Lung (tissue), 11 donors: ENCODE measurements at regions not wholly inside any gene's neighbourhood (a gene's known extent, or its start where the extent isn't known, plus 50 kb on each side); places are given as distances from the start of the nearest gene placed in this dataset.
"Not testable (repeated sequence)": the region's sequence is repeated elsewhere in the genome, so short reads cannot be mapped to it uniquely, and the experiment has no call there.

Experiments
- ATAC-seq: fragments of 200-7000 bp; cut with Tn5 transposase; one replicate; pipeline ENCODE4 v1.9.1; 2020; ENCODE audit warnings: moderate number of reproducible peaks; ENCODE audit not compliant: insufficient read depth, low FRiP score
- DNase-seq, 3 donors: peaks; one replicate each; pipeline ENCODE4 v3.0.0-alpha.2; 2013 to 2017
- H3K27ac ChIP-seq, 2 donors: one replicate each; pipeline ENCODE4 v1.5.1; 2013; ENCODE audit warnings: mild to moderate bottlenecking in 2 of 2, moderate library complexity in 2 of 2, control low read depth in 1 of 2, inconsistent platforms in 1 of 2, low read depth in 1 of 2, low read length in 1 of 2
- H3K27me3 ChIP-seq, 3 donors: one replicate each; pipeline ENCODE4 v1.5.1; 2013; ENCODE audit warnings: low read length in 2 of 3; ENCODE audit not compliant: control insufficient read depth in 3 of 3, insufficient read depth in 3 of 3
- H3K36me3 ChIP-seq, 4 donors: one replicate each; pipeline ENCODE4 v1.5.1; 2013; ENCODE audit warnings: low read length in 4 of 4, mild to moderate bottlenecking in 1 of 4, moderate library complexity in 1 of 4; ENCODE audit not compliant: control insufficient read depth in 4 of 4, insufficient read depth in 4 of 4
- H3K4me1 ChIP-seq, 5 donors: one replicate each; pipeline ENCODE4 v1.5.1; 2013; ENCODE audit warnings: low read length in 5 of 5, mild to moderate bottlenecking in 2 of 5, moderate library complexity in 1 of 5; ENCODE audit not compliant: control insufficient read depth in 5 of 5, insufficient read depth in 5 of 5
- H3K4me3 ChIP-seq: one replicate; pipeline ENCODE4 v1.5.1; 2013; ENCODE audit warnings: mild to moderate bottlenecking, control low read depth, moderate library complexity
- H3K9ac ChIP-seq, 2 donors: one replicate each; pipeline ENCODE4 v1.5.1; 2013; ENCODE audit warnings: low read length in 2 of 2, control low read depth in 1 of 2; ENCODE audit not compliant: insufficient read depth in 1 of 2
- H3K9me3 ChIP-seq, 4 donors: one replicate each; pipeline ENCODE4 v1.5.1; 2013; ENCODE audit warnings: low read length in 3 of 4, mild to moderate bottlenecking in 1 of 4, moderate library complexity in 1 of 4; ENCODE audit not compliant: control insufficient read depth in 4 of 4, insufficient read depth in 3 of 4
- CTCF ChIP-seq: IDR thresholded peaks from 2 replicates; pipeline ENCODE4 v1.5.1; 2012; ENCODE audit warnings: mild to moderate bottlenecking; ENCODE audit errors: control extremely low read depth, extremely low read depth
- whole genome bisulfite sequencing, 2 donors: extraction: QIAGEN DNeasy Blood & Tissue Kit; methylation state at CpG; one replicate each; pipeline ENCODE4 v1.1.7; 2013; 5-methylcytosine and 5-hydroxymethylcytosine counted together
- donor health status: control.
- donor health status: control.
- donor health status: Bipolar disorder and iron deficiency.
- donor health status: healthy.
- donor health status: DM: yes; HTN: yes; CAD: no.

- H3K27me3 ChIP-seq, result no peaks in the 10 kb centered on the region
- no peak overlapping the region for H3K27ac ChIP-seq
- DNase-seq (no peak), ATAC-seq (no peak)
- no peak overlapping the region for H3K4me3 ChIP-seq
- H3K4me1 ChIP-seq, result peaks cover 0 to 3% (median 0%) of the 10 kb centered on the region in 5 donors
- no peaks in the 10 kb centered on the region for H3K9me3 ChIP-seq
- H3K9ac ChIP-seq, result no peak overlapping the region
- no peaks in the 10 kb centered on the region for H3K36me3 ChIP-seq
- WGBS, 2 donors, result 78 to 81% methylated on average over 4 of the region's 4 CpGs
- TF ChIP-seq CTCF, result no peak
Observed at GRCh38 chr2:230600881-230601280, 111.8 kb upstream of the CAB39 start.

- Histone ChIP-seq H3K9ac (no peak overlapping the region), H3K27ac (no peak overlapping the region), H3K27me3 (no peaks in the 10 kb centered on the region), H3K4me1 (peaks cover 0 to 3% (median 0%) of the 10 kb centered on the region in 5 donors), H3K4me3 (no peak overlapping the region), H3K36me3 (no peaks in the 10 kb centered on the region), H3K9me3 (no peaks in the 10 kb centered on the region)
- DNase-seq (no peak), ATAC-seq (no peak)
- 91 to 96% methylated on average over 7 of the region's 7 CpGs for WGBS, 2 donors
- TF ChIP-seq CTCF, result no peak
Observed at GRCh38 chr2:230601510-230601909, 111.1 kb upstream of the CAB39 start.

- Histone ChIP-seq H3K9ac (no peak overlapping the region), H3K27me3 (no peaks in the 10 kb centered on the region), H3K4me3 (no peak overlapping the region), H3K36me3 (no peaks in the 10 kb centered on the region), H3K4me1 (peaks cover 0 to 3% (median 0%) of the 10 kb centered on the region in 5 donors), H3K9me3 (no peaks in the 10 kb centered on the region), H3K27ac (no peak overlapping the region)
- WGBS, 2 donors, result 26 to 49% methylated on average over 7 of the region's 7 CpGs
- ATAC-seq (no peak), DNase-seq (no peak)
- no peak for TF ChIP-seq CTCF
Observed at GRCh38 chr2:230602562-230603230, 109.9 kb upstream of the CAB39 start.

GRCh38 chr2:230603317-230603716 is 109.3 kb upstream of the CAB39 start:
- not testable (repeated sequence) for H3K9me3 ChIP-seq, DNase-seq, H3K27me3 ChIP-seq, H3K36me3 ChIP-seq, H3K4me3 ChIP-seq, ATAC-seq, H3K9ac ChIP-seq, H3K27ac ChIP-seq, H3K4me1 ChIP-seq

GRCh38 chr2:230604158-230604557 is 108.5 kb upstream of the CAB39 start:
- not testable (repeated sequence) for DNase-seq, H3K9me3 ChIP-seq, H3K36me3 ChIP-seq, H3K27ac ChIP-seq, H3K27me3 ChIP-seq, H3K9ac ChIP-seq, ATAC-seq, H3K4me1 ChIP-seq, H3K4me3 ChIP-seq
- 82 to 94% methylated on average over 3 of the region's 3 CpGs for WGBS, 2 donors
